GM13976 (cell line): ENCODE measurements at regions not wholly inside any gene's neighbourhood (a gene's known extent, or its start where the extent isn't known, plus 50 kb on each side); places are given as distances from the start of the nearest gene placed in this dataset.

Experiments
- DNase-seq: peaks from one replicate; pipeline ENCODE4 v3.0.0; 2012; ENCODE audit warnings: low spot score
- CTCF ChIP-seq: IDR thresholded peaks from 2 replicates; pipeline ENCODE4 v1.5.1; 2012; ENCODE audit warnings: borderline replicate concordance, mild to moderate bottlenecking; ENCODE audit not compliant: insufficient read depth; ENCODE audit errors: extremely low read depth, missing control alignments, control extremely low read depth
- in situ Hi-C: fragments of 300-500 bp; cut with MboI; formaldehyde crosslinking; loops from one replicate; pipeline ENCODE4 v1.12.0; 2022; ENCODE audit warnings: low sequenced_read_pairs, mixed read lengths, inconsistent platforms; ENCODE audit not compliant: unreplicated experiment

- TF ChIP-seq CTCF = no peak
- in situ Hi-C loops = no loop called here
- DNase-seq = no peak
These were observed 178.4 kb upstream of the FN1 start for GRCh38 chr2:215614296-215614695.

- in situ Hi-C loops = no loop called here
- DNase-seq = no peak
- TF ChIP-seq CTCF = no peak
These were observed 178.0 kb upstream of the FN1 start for GRCh38 chr2:215613888-215614287.

GRCh38 chr2:215613280-215613679 lies 177.4 kb upstream of the FN1 start:
- in situ Hi-C loops = no loop called here
- no peak for DNase-seq
- no peak for TF ChIP-seq CTCF

GRCh38 chr2:215612786-215613185 lies 176.9 kb upstream of the FN1 start:
- in situ Hi-C loops = no loop called here
- no peak for DNase-seq
- no peak for TF ChIP-seq CTCF

GRCh38 chr2:215611609-215612386 lies 175.9 kb upstream of the FN1 start:
- TF ChIP-seq CTCF = no peak
- no peak for DNase-seq
- in situ Hi-C loops = no loop called here

- in situ Hi-C loops = no loop called here
- DNase-seq = no peak
- TF ChIP-seq CTCF = no peak
These were observed 173.5 kb upstream of the FN1 start for GRCh38 chr2:215609089-215610032.
